NCI-H2081 treated with DMSO at 0.1 percent for 48 hours (cell line): ENCODE measurements at regions not wholly inside any gene's neighbourhood (a gene's known extent, or its start where the extent isn't known, plus 50 kb on each side); places are given as distances from the start of the nearest gene placed in this dataset.
"Not testable (repeated sequence)": the region's sequence is repeated elsewhere in the genome, so short reads cannot be mapped to it uniquely, and the experiment has no call there.

ENCODE experiments used
- DNase-seq: peaks from one replicate; lab custom pipeline; 2025; lab: John Stamatoyannopoulos, UW

- DNase-seq = not testable (repeated sequence)
Observed at GRCh38 chr21:15672578-15672977, 57.2 kb upstream of the USP25 start.

GRCh38 chr21:15676935-15677334, 52.8 kb upstream of the USP25 start:
- no peak for DNase-seq

DNA sequence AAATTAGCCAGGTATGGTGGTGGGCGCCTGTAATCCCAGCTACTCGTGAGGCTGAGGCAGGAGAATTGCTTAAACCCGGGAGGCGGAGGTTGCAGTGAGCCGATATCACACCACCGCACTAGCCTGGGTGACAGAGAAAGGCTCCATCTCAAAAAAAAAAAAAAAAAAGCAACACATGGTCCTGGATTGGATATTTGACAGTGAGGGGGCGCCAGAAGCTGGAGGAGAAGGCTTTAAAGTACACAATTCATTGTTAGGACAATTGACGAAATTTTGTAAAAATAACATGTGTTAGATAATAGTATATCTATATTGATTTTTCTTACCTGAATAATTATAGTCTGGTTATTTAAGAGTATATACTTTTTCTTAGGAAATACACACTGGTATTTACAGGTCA, 50.2 kb upstream of the USP25 start:
- DNase-seq = no peak
